ENCODE measurements at regions not wholly inside any gene's neighbourhood (a gene's known extent, or its start where the extent isn't known, plus 50 kb on each side); places are given as distances from the start of the nearest gene placed in this dataset.

GRCh38 chr3:117910820-117911521 is 1123.7 kb downstream of the IGSF11 start:
- Histone ChIP-seq H3K9ac (no peak overlapping the region), H3K79me2 (no peaks in the 10 kb centered on the region), H3K4me1 (no peaks in the 10 kb centered on the region), H3K36me3 (ENCODE audit: control insufficient read depth, insufficient read depth, low read length) (no peaks in the 10 kb centered on the region), H3K27ac (no peak overlapping the region), H3K4me2 (ENCODE audit: low read length) (no peak overlapping the region), H3K27me3 (ENCODE audit: control insufficient read depth, insufficient read depth, low read length) (no peaks in the 10 kb centered on the region), H3K9me3 (ENCODE audit: control insufficient read depth, low read length) (no peaks in the 10 kb centered on the region), H3K4me3 (ENCODE audit: low read depth, low read length) (no peak overlapping the region), H2AFZ (no peak overlapping the region)
- TF ChIP-seq CTCF (IDR thresholded peaks at IDR 0.05): no peak

GRCh38 chr3:117912352-117912751 is 1122.3 kb downstream of the IGSF11 start:
- Histone ChIP-seq H3K4me3 (ENCODE audit: low read depth, low read length) (no peak overlapping the region), H3K36me3 (ENCODE audit: control insufficient read depth, insufficient read depth, low read length) (no peaks in the 10 kb centered on the region), H2AFZ (no peak overlapping the region), H3K27ac (no peak overlapping the region), H3K9me3 (ENCODE audit: control insufficient read depth, low read length) (no peaks in the 10 kb centered on the region), H3K4me1 (no peaks in the 10 kb centered on the region), H3K79me2 (no peaks in the 10 kb centered on the region), H3K27me3 (ENCODE audit: control insufficient read depth, insufficient read depth, low read length) (no peaks in the 10 kb centered on the region), H3K4me2 (ENCODE audit: low read length) (no peak overlapping the region), H3K9ac (no peak overlapping the region)
- TF ChIP-seq CTCF (IDR thresholded peaks at IDR 0.05): no peak

GRCh38 chr3:117914540-117915100 is 1120.0 kb downstream of the IGSF11 start:
- Histone ChIP-seq H3K4me1 (no peaks in the 10 kb centered on the region), H2AFZ (no peak overlapping the region), H3K36me3 (ENCODE audit: control insufficient read depth, insufficient read depth, low read length) (no peaks in the 10 kb centered on the region), H3K27me3 (ENCODE audit: control insufficient read depth, insufficient read depth, low read length) (no peaks in the 10 kb centered on the region), H3K4me2 (ENCODE audit: low read length) (no peak overlapping the region), H3K4me3 (ENCODE audit: low read depth, low read length) (no peak overlapping the region), H3K79me2 (no peaks in the 10 kb centered on the region), H3K27ac (no peak overlapping the region), H3K9me3 (ENCODE audit: control insufficient read depth, low read length) (no peaks in the 10 kb centered on the region), H3K9ac (no peak overlapping the region)
- no peak for TF ChIP-seq CTCF (IDR thresholded peaks at IDR 0.05)

- Histone ChIP-seq H3K4me3 (ENCODE audit: low read depth, low read length) (no peak overlapping the region), H3K79me2 (no peaks in the 10 kb centered on the region), H3K4me2 (ENCODE audit: low read length) (no peak overlapping the region), H3K27ac (no peak overlapping the region), H2AFZ (no peak overlapping the region), H3K9me3 (ENCODE audit: control insufficient read depth, low read length) (no peaks in the 10 kb centered on the region), H3K4me1 (no peaks in the 10 kb centered on the region), H3K36me3 (ENCODE audit: control insufficient read depth, insufficient read depth, low read length) (no peaks in the 10 kb centered on the region), H3K27me3 (ENCODE audit: control insufficient read depth, insufficient read depth, low read length) (no peaks in the 10 kb centered on the region), H3K9ac (no peak overlapping the region)
- TF ChIP-seq CTCF (IDR thresholded peaks at IDR 0.05): no peak
These were observed 1117.8 kb downstream of the IGSF11 start for GRCh38 chr3:117916839-117917238.

GRCh38 chr3:117919621-117920020 is 1115.0 kb downstream of the IGSF11 start:
- H3K4me2 ChIP-seq (ENCODE audit: low read length): no peak overlapping the region
- H3K4me1 ChIP-seq: no peaks in the 10 kb centered on the region
- H3K9ac ChIP-seq: no peak overlapping the region
- no peaks in the 10 kb centered on the region for H3K36me3 ChIP-seq (ENCODE audit: control insufficient read depth, insufficient read depth, low read length)
- no peaks in the 10 kb centered on the region for H3K27me3 ChIP-seq (ENCODE audit: control insufficient read depth, insufficient read depth, low read length)
- H3K4me3 ChIP-seq (ENCODE audit: low read depth, low read length): no peak overlapping the region
- no peak overlapping the region for H2AFZ ChIP-seq
- H3K79me2 ChIP-seq: no peaks in the 10 kb centered on the region
- no peak overlapping the region for H3K27ac ChIP-seq
- no peak for TF ChIP-seq CTCF (IDR thresholded peaks at IDR 0.05)
- no peaks in the 10 kb centered on the region for H3K9me3 ChIP-seq (ENCODE audit: control insufficient read depth, low read length)

All from parathyroid adenoma (tissue), 2 donors.